AG04449 (cell line): ENCODE measurements at regions not wholly inside any gene's neighbourhood (a gene's known extent, or its start where the extent isn't known, plus 50 kb on each side); places are given as distances from the start of the nearest gene placed in this dataset.

ENCODE experiments used
- CTCF ChIA-PET: fragments of 350-600 bp; formaldehyde crosslinking; extraction: SDS; loops from one replicate; lab custom pipeline; 2021; ENCODE audit warnings: antibody characterized with exemption; lab: Yijun Ruan, JAX
- POLR2A ChIA-PET: fragments of 400-600, 350-600 bp; formaldehyde crosslinking; extraction: SDS; loops from one replicate; lab custom pipeline; 2020; ENCODE audit warnings: antibody characterized with exemption, inconsistent platforms; lab: Yijun Ruan, JAX
- DNase-seq: peaks from one replicate; pipeline ENCODE4 v3.0.0-alpha.2; 2010; ENCODE audit warnings: low read depth, low spot score
- H3K4me3 ChIP-seq: 2 replicates; pipeline ENCODE4 v1.5.1; 2011; ENCODE audit warnings: low read depth, mild to moderate bottlenecking, control low read depth, low read length
- CTCF ChIP-seq: IDR thresholded peaks from one replicate; pipeline ENCODE4 v1.5.1; 2011; ENCODE audit warnings: mild to moderate bottlenecking, moderate library complexity, low read length, control low read depth, inconsistent platforms; ENCODE audit not compliant: insufficient read depth; ENCODE audit errors: missing control alignments

DNA sequence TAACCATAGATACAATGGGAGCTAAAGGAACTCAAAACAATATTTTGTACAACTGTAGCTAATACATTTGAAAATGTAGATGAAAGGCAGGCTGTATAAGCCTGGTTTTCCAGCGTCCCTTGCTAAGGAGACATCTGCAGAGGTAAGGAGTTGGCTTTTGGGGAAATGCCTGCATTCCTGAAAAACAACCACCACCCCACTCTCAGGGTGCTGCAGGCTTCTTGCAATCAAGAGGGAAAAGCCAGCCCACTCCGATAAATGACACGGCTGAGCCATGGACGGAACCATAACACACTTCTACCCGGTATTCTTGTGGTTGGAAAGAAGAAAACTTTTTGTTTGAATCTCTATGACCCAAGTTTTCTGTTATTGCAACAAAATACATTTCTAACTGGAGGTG is 200.3 kb downstream of the TEX36 start:
- TF ChIP-seq CTCF, result no peak
- H3K4me3 ChIP-seq, result no peak overlapping the region
- ChIA-PET CTCF (no interaction called here), POLR2A (no interaction called here)
- DNase-seq, result no peak

DNA sequence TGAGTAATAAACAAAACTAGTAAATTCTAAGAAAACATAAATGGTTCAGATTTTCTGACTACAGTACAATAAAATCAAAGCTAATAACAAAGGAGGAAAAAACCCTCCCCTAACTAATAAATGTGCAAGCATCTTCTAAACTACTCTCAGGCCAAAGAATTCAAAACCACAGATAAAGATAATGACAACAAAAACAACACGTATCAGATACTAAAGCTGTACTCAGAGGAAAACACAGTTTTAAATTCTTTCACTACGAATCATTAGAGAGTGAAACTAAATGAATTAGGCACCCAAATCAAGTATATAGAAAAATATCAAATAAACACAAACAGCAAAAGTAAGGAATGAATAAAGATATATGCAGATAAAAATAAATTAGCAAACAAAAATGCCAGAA is 200.9 kb downstream of the TEX36 start:
- DNase-seq, result no peak
- ChIA-PET POLR2A (no interaction called here), CTCF (no interaction called here)
- no peak overlapping the region for H3K4me3 ChIP-seq
- no peak for TF ChIP-seq CTCF

GRCh38 chr10:125479059-125479458 is 203.9 kb downstream of the TEX36 start:
- CTCF ChIA-PET, result no interaction called here
- TF ChIP-seq CTCF, result no peak
- no peak overlapping the region for H3K4me3 ChIP-seq
- POLR2A ChIA-PET, result no interaction called here
- no peak for DNase-seq

GRCh38 chr10:125475815-125476214 is 207.1 kb downstream of the TEX36 start:
- ChIA-PET POLR2A (no interaction called here), CTCF (no interaction called here)
- no peak for TF ChIP-seq CTCF
- H3K4me3 ChIP-seq, result no peak overlapping the region
- no peak for DNase-seq

DNA sequence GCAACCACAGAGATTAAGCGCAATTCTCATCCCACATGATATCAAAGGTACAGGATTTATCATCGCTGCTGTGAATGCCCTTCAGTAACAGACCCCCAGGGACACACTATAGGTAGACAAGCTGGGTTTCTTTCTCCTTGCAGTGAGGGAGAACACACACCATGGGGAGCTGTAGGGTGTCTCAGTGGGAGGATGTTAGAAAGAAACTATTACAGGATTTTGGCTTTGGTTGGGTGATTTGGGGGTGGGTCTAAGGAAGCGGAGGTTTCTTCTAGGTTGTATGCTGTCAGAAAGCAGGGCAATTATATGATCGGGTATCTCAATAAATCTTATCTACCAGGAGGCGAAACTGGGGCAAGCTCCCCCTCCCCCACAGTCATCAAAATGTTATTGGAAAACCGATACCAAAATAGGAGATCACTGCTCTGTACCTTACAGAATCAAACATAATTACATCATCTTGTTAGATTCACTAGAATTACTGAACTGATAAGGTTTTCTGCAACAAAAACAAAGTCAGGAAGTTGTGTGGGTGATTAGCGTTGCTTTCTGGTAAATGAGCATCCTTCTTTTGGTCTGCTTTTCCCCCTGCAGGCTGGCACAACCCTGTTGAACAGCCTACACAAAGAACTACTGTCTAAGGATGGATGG is 209.7 kb downstream of the TEX36 start:
- H3K4me3 ChIP-seq, result no peak overlapping the region
- TF ChIP-seq CTCF, result no peak
- POLR2A ChIA-PET, result interaction anchor here (0.5 kb wide), 1 partner anchor 8 kb away, joined by 3 read pairs; no protein-coding TSS in a partner anchor
- CTCF ChIA-PET, result no interaction called here
- DNase-seq, result no peak

GRCh38 chr10:125472010-125472607 is 210.9 kb downstream of the TEX36 start:
- POLR2A ChIA-PET, result no interaction called here
- H3K4me3 ChIP-seq, result no peak overlapping the region
- CTCF ChIA-PET, result no interaction called here
- no peak for DNase-seq
- TF ChIP-seq CTCF, result no peak
